K562 (cell line): ENCODE measurements at regions not wholly inside any gene's neighbourhood (a gene's known extent, or its start where the extent isn't known, plus 50 kb on each side); places are given as distances from the start of the nearest gene placed in this dataset.

Experiments
- GABPA ChIP-seq: fragments of 200-800 bp; sonication (Bioruptor generic); conservative IDR thresholded peaks from 2 replicates; pipeline ENCODE4 v1.6.1; 2016; ENCODE audit warnings: low read depth, missing genetic modification characterization, missing compliant biosample characterization
- POLR2A ChIP-seq: fragments of 450-650 bp; conservative IDR thresholded peaks from 2 replicates; pipeline ENCODE4 v1.6.1; 2016

- TF ChIP-seq POLR2A (no peak), GABPA (tag) (no peak)
These were observed 58.7 kb downstream of the P2RY1 start for GRCh38 chr3:152893647-152894046.
